ENCODE measurements at regions not wholly inside any gene's neighbourhood (a gene's known extent, or its start where the extent isn't known, plus 50 kb on each side); places are given as distances from the start of the nearest gene placed in this dataset.
"Not testable (repeated sequence)": the region's sequence is repeated elsewhere in the genome, so short reads cannot be mapped to it uniquely, and the experiment has no call there.

DNA sequence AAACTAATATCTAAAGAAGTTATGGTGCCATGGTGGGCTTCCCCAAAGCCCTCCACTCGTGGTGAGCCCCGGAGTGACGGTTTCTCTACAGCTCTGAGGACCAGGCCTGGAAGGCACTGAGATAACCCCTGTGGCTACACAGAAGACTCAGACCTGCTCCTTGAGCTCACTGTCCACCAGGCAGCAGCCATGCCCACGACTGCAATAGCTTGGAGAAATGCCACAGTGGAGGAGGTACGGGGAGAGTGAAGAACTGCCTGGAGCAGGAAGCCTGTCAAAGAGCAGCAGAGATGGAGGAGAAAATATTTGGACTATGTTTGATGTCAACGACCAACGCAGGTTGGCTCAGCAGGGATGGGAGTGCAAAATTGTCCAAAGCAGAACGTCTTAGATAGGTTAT lies 300.1 kb upstream of the NPSR1 start:
- no peak for DNase-seq (ENCODE audit: extremely low read depth, low read depth)
- no peak for TF ChIP-seq CTCF (IDR thresholded peaks at IDR 0.05; ENCODE audit: low read depth, low read length)

GRCh38 chr7:34358578-34358977 lies 299.4 kb upstream of the NPSR1 start:
- DNase-seq (ENCODE audit: extremely low read depth, low read depth): not testable (repeated sequence)

- no peak for TF ChIP-seq CTCF (IDR thresholded peaks at IDR 0.05; ENCODE audit: low read depth, low read length)
- DNase-seq (ENCODE audit: extremely low read depth, low read depth): no peak
Measured at GRCh38 chr7:34361663-34362250, 296.3 kb upstream of the NPSR1 start.

DNA sequence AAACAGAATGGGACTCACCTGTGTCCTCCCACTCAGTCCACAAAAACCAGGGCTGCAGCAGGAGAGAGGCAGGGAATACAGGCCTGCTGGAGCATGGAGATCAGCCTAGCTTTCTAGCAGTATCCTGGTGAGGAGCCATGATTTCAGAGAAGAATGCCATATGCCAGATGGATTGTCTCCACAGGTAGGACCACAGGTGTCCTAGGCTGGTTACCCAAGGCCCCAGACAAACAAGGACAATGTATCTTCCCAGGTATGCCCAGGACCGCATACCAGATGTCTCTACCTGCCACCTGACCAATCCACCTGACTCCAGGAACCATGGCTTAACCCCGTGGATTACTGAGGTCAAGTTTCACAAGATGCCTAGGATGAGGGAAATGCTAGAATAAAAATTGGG lies 295.4 kb upstream of the NPSR1 start:
- no peak for TF ChIP-seq CTCF (IDR thresholded peaks at IDR 0.05; ENCODE audit: low read depth, low read length)
- DNase-seq (ENCODE audit: extremely low read depth, low read depth): no peak

DNA sequence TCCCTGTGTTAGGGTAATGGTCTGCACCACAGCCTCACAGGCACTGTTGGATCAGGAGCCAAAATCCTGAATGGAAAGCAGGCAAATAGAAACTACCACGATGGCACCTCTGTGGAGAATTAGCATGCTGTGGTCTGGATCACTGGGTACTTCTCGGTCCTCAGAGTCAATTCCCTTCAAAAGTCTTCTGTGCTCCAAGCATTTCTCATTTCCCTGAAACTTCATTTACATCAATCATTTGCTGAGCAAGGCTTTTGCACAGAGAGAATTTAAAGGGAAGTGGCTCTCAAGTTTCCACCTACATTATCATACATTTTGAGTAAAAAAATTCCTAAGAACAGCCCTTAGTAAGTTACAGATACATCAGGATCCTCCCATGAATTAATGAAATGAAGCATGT lies 293.9 kb upstream of the NPSR1 start:
- TF ChIP-seq CTCF (IDR thresholded peaks at IDR 0.05; ENCODE audit: low read depth, low read length): no peak
- DNase-seq (ENCODE audit: extremely low read depth, low read depth): no peak

DNA sequence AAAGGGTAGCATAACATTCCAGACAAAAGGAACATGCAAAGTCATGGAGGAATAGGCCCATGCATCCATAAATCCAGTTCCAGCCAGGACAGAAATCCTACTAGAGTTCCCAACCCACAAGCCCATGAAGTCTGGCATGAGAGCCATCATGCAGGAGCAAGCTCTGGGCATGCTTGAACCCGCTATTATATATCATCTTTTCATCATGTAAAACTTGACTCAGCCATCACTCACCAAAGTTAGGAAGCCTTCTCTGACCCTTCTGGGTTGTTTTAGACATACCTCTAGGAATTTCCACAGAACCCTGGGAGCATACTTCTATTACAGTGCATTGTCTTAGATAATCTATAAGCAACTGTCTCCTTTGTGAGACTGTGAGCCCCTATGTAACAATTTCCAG lies 293.0 kb upstream of the NPSR1 start:
- TF ChIP-seq CTCF (IDR thresholded peaks at IDR 0.05; ENCODE audit: low read depth, low read length): no peak

GRCh38 chr7:34365611-34366010 lies 292.4 kb upstream of the NPSR1 start:
- DNase-seq (ENCODE audit: extremely low read depth, low read depth): no peak
- TF ChIP-seq CTCF (IDR thresholded peaks at IDR 0.05; ENCODE audit: low read depth, low read length): no peak

More for the DNA sequence above, 293.0 kb upstream of the NPSR1 start:
- DNase-seq (ENCODE audit: extremely low read depth, low read depth): no peak

GRCh38 chr7:34371922-34372321 lies 286.1 kb upstream of the NPSR1 start:
- no peak for DNase-seq (ENCODE audit: extremely low read depth, low read depth)
- TF ChIP-seq CTCF (IDR thresholded peaks at IDR 0.05; ENCODE audit: low read depth, low read length): no peak
